Karpas-422 (cell line): ENCODE measurements at regions not wholly inside any gene's neighbourhood (a gene's known extent, or its start where the extent isn't known, plus 50 kb on each side); places are given as distances from the start of the nearest gene placed in this dataset.
"Not testable (repeated sequence)": the region's sequence is repeated elsewhere in the genome, so short reads cannot be mapped to it uniquely, and the experiment has no call there.

Source experiments
- DNase-seq: peaks from one replicate; pipeline ENCODE4 v3.0.0-alpha.2; 2015
- H2AFZ ChIP-seq: fragments of 200-600 bp; sonication (generic); 2 replicates; pipeline ENCODE4 v1.6.1; 2014; ENCODE audit warnings: antibody characterized with exemption, low read length, mixed read lengths
- H3K27ac ChIP-seq: fragments of 200-600 bp; sonication (generic); 2 replicates; pipeline ENCODE4 v1.5.1; 2014; ENCODE audit warnings: mild to moderate bottlenecking, low read length, moderate library complexity
- H3K27me3 ChIP-seq: fragments of 200-600 bp; sonication (generic); 2 replicates; pipeline ENCODE4 v1.6.1; 2014; ENCODE audit warnings: low read length, mixed read lengths
- H3K36me3 ChIP-seq: fragments of 200-600 bp; sonication (generic); 2 replicates; pipeline ENCODE4 v1.6.1; 2014; ENCODE audit warnings: low read length, mixed read lengths; ENCODE audit not compliant: insufficient read depth
- H3K4me1 ChIP-seq: fragments of 200-600 bp; sonication (generic); 2 replicates; pipeline ENCODE4 v1.6.1; 2014; ENCODE audit warnings: mild to moderate bottlenecking, low read length, mixed read lengths
- H3K4me2 ChIP-seq: fragments of 200-600 bp; sonication (generic); 2 replicates; pipeline ENCODE4 v1.6.1; 2014; ENCODE audit warnings: low read length, low read depth, mild to moderate bottlenecking; ENCODE audit not compliant: poor library complexity, severe bottlenecking
- H3K4me3 ChIP-seq: fragments of 200-600 bp; sonication (generic); 2 replicates; pipeline ENCODE4 v1.5.1; 2014; ENCODE audit warnings: mild to moderate bottlenecking, antibody characterized with exemption, low read length, mixed read lengths
- H3K79me2 ChIP-seq: fragments of 200-600 bp; sonication (generic); 2 replicates; pipeline ENCODE4 v1.6.1; 2014; ENCODE audit warnings: mild to moderate bottlenecking, low read length, mixed read lengths
- H3K9ac ChIP-seq: fragments of 200-600 bp; sonication (generic); 2 replicates; pipeline ENCODE4 v1.6.0; 2014; ENCODE audit warnings: low read length
- H3K9me2 ChIP-seq: fragments of 200-600 bp; sonication (generic), shearing (Covaris generic); replicated peaks from 2 replicates; pipeline ENCODE4 v1.6.0; 2014; ENCODE audit warnings: mild to moderate bottlenecking, low read length, moderate library complexity; ENCODE audit not compliant: insufficient read depth
- H3K9me3 ChIP-seq: fragments of 300-700, 200-600 bp; sonication (generic); 2 replicates; pipeline ENCODE4 v1.6.1; 2014; ENCODE audit warnings: low read length, mixed read lengths
- H4K20me1 ChIP-seq: fragments of 200-600 bp; sonication (generic); 2 replicates; pipeline ENCODE4 v1.6.1; 2014; ENCODE audit warnings: mild to moderate bottlenecking, antibody characterized with exemption, low read length, low read depth; ENCODE audit not compliant: insufficient read depth

DNA sequence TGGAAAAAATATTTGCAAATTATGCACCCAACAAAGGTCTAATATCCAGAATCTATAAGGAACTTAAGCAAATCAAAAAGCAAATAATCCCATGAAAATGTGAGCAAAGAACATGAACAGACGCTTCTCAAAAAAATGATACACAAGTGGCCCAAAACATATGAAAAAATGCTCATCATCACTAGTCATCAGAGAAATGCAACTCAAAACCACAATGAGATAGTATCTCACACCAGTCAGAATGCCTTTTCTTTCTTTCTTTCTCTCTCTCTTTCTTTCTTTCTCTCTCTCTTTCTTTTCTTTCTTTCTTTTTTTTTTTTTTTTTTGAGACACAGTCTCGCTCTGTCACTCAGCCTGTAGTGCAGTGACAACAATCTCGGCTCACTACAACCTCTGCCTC is 602.9 kb upstream of the TBL1XR1 start:
- not testable (repeated sequence) for H3K36me3 ChIP-seq, H3K27me3 ChIP-seq, H3K79me2 ChIP-seq, H3K9ac ChIP-seq, H2AFZ ChIP-seq, H3K4me1 ChIP-seq, H3K9me3 ChIP-seq, H3K9me2 ChIP-seq, H3K4me3 ChIP-seq, H3K27ac ChIP-seq, DNase-seq, H3K4me2 ChIP-seq, H4K20me1 ChIP-seq

- Histone ChIP-seq H3K4me1 (no peaks in the 10 kb centered on the region), H3K9ac (no peak overlapping the region), H3K4me2 (no peak overlapping the region), H3K4me3 (no peak overlapping the region), H3K9me3 (no peaks in the 10 kb centered on the region), H3K79me2 (no peaks in the 10 kb centered on the region), H2AFZ (no peak overlapping the region), H3K27me3 (no peaks in the 10 kb centered on the region), H3K27ac (no peak overlapping the region), H3K36me3 (no peaks in the 10 kb centered on the region), H4K20me1 (no peaks in the 10 kb centered on the region), H3K9me2 (no peaks in the 10 kb centered on the region)
- DNase-seq = no peak
These were observed 603.3 kb upstream of the TBL1XR1 start for GRCh38 chr3:177800561-177800960.

DNA sequence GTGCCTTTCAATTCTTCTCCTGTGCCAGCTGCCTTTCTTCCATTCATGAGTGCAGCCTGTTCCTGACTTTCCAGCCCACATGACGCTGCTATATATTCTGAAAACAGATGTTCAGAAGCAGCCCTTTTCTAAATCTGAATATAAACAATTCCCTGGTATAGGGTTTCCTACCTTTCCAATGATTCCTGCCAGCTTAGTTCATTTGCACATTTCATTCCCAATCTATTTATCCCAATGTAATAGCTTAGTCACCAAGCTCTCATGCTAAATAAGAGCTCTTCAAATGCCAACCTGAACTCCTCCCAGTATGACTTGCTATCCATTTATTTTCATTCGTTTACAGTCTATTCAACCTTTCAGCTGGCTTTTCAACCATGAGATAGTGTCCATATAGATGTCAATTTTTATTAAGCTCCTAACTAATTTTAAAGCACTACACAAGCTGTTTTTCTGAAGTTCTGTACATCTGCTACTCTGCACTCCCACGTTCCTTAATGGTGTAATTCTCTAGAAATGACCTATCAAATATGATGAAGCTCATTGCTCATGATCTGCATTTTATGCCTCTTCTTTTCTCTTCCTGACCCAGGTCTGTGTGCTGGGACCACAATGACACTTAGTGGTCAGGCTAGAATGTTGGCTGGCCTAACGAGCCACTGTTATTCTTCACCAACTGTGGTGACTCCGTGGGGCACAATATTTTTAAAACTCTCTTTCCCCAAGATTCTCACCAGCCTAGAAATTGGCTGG is 605.0 kb upstream of the TBL1XR1 start:
- Histone ChIP-seq H2AFZ (no peak overlapping the region), H3K4me1 (no peaks in the 10 kb centered on the region), H3K9me2 (no peaks in the 10 kb centered on the region), H3K4me3 (no peak overlapping the region), H3K79me2 (no peaks in the 10 kb centered on the region), H3K4me2 (no peak overlapping the region), H3K36me3 (no peaks in the 10 kb centered on the region), H3K27me3 (no peaks in the 10 kb centered on the region), H3K9ac (no peak overlapping the region), H4K20me1 (no peaks in the 10 kb centered on the region), H3K9me3 (no peaks in the 10 kb centered on the region), H3K27ac (no peak overlapping the region)
- DNase-seq = no peak

- Histone ChIP-seq H2AFZ (no peak overlapping the region), H3K27me3 (no peaks in the 10 kb centered on the region), H3K4me2 (no peak overlapping the region), H3K9ac (no peak overlapping the region), H4K20me1 (no peaks in the 10 kb centered on the region), H3K9me3 (no peaks in the 10 kb centered on the region), H3K4me1 (no peaks in the 10 kb centered on the region), H3K9me2 (no peaks in the 10 kb centered on the region), H3K36me3 (no peaks in the 10 kb centered on the region), H3K4me3 (no peak overlapping the region), H3K27ac (no peak overlapping the region), H3K79me2 (no peaks in the 10 kb centered on the region)
- DNase-seq = no peak
These were observed 606.2 kb upstream of the TBL1XR1 start for GRCh38 chr3:177803500-177803899.

- H3K27ac ChIP-seq = no peak overlapping the region
- no peaks in the 10 kb centered on the region for H3K36me3 ChIP-seq
- no peaks in the 10 kb centered on the region for H4K20me1 ChIP-seq
- H3K9me3 ChIP-seq = no peaks in the 10 kb centered on the region
- H3K9ac ChIP-seq = no peak overlapping the region
- H3K4me1 ChIP-seq = no peaks in the 10 kb centered on the region
- H2AFZ ChIP-seq = no peak overlapping the region
- H3K9me2 ChIP-seq = no peaks in the 10 kb centered on the region
- H3K4me2 ChIP-seq = no peak overlapping the region
- H3K79me2 ChIP-seq = no peaks in the 10 kb centered on the region
- no peak for DNase-seq
- H3K27me3 ChIP-seq = no peaks in the 10 kb centered on the region
- H3K4me3 ChIP-seq = no peak overlapping the region
These were observed 606.8 kb upstream of the TBL1XR1 start for GRCh38 chr3:177804032-177804431.

DNA sequence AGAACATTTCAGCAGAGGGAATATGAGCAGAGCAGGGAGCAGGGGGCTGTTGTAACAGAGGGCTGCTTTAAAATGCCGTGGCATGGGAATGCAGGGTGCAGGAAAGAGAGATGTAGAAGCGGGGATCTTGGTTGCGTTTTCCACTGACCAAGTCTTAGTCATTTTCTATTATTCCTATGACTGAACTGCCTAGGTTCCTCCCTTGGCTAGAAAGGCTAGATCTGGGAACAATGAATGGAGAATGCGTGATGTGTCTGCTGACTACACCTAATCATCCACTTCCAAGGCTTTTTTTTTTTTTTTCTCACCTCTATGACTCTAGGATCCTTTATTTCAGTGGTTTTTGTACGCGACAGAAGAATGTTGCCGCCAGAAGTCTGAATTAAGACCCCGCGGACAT is 607.4 kb upstream of the TBL1XR1 start:
- no peaks in the 10 kb centered on the region for H4K20me1 ChIP-seq
- H3K9ac ChIP-seq = no peak overlapping the region
- no peak overlapping the region for H3K27ac ChIP-seq

GRCh38 chr3:177807150-177807875 is 610.0 kb upstream of the TBL1XR1 start:
- no peak overlapping the region for H3K9ac ChIP-seq
- H3K27ac ChIP-seq = no peak overlapping the region
- no peaks in the 10 kb centered on the region for H3K4me1 ChIP-seq
- H3K27me3 ChIP-seq = no peaks in the 10 kb centered on the region
- no peak for DNase-seq
- H3K79me2 ChIP-seq = no peaks in the 10 kb centered on the region
- no peaks in the 10 kb centered on the region for H3K9me3 ChIP-seq
- H3K9me2 ChIP-seq = no peaks in the 10 kb centered on the region
- H3K4me3 ChIP-seq = no peak overlapping the region
- no peak overlapping the region for H3K4me2 ChIP-seq
- no peaks in the 10 kb centered on the region for H4K20me1 ChIP-seq
- no peaks in the 10 kb centered on the region for H3K36me3 ChIP-seq
- H2AFZ ChIP-seq = no peak overlapping the region

More for the DNA sequence above, 607.4 kb upstream of the TBL1XR1 start:
- DNase-seq = no peak
- no peaks in the 10 kb centered on the region for H3K36me3 ChIP-seq
- no peaks in the 10 kb centered on the region for H3K9me2 ChIP-seq
- H3K27me3 ChIP-seq = no peaks in the 10 kb centered on the region
- H3K4me1 ChIP-seq = no peaks in the 10 kb centered on the region
- no peak overlapping the region for H3K4me2 ChIP-seq
- H3K9me3 ChIP-seq = no peaks in the 10 kb centered on the region
- H2AFZ ChIP-seq = no peak overlapping the region
- H3K4me3 ChIP-seq = no peak overlapping the region
- no peaks in the 10 kb centered on the region for H3K79me2 ChIP-seq

DNA sequence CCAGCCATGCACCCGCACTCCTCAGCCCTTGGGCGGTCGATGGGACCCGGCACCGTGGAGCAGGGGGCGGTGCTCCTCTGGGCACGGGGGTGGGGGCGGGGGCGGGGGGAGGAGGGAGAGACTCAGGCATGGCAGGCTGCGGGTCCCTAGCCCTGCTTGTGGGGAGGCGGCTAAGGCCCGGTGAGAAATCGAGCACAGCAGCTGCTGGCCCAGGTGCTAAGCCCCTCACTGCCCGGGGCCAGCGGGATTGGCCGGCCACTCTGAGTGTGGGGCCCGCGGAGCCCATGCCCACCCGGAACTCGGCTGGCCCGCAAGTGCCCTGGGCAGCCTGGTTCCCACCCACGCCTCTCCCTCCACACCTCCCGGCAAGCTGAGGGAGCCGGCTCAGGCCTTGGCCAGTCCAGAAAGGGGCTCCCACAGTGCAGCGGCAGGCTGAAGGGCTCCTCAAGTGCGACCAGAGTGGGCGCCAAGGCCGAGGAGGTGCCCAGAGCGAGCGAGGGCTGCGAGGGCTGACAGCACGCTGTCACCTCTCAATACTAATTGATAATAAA is 611.7 kb upstream of the TBL1XR1 start:
- H3K4me1 ChIP-seq, H3K36me3 ChIP-seq, H3K27me3 ChIP-seq, DNase-seq, H3K9ac ChIP-seq, H3K9me2 ChIP-seq, H3K4me3 ChIP-seq, H3K4me2 ChIP-seq, H4K20me1 ChIP-seq, H3K27ac ChIP-seq, H3K79me2 ChIP-seq, H3K9me3 ChIP-seq, H2AFZ ChIP-seq: not testable (repeated sequence)
